A549 (cell line): ENCODE measurements at regions not wholly inside any gene's neighbourhood (a gene's known extent, or its start where the extent isn't known, plus 50 kb on each side); places are given as distances from the start of the nearest gene placed in this dataset.
"Not testable (repeated sequence)": the region's sequence is repeated elsewhere in the genome, so short reads cannot be mapped to it uniquely, and the experiment has no call there.

Experiments used
- ATAC-seq, 2 experiments: fragments of 200-7000 bp in 1 of 2; fragments of >200 bp in 1 of 2; cut with Nextera tagmentation in 1 of 2; cut with Tn5 transposase in 1 of 2; 3 replicates each; pipeline versions ENCODE4 v1.8.0 to v1.9.1; 2018 to 2020; ENCODE audit warnings: mild to moderate bottlenecking in 1 of 2, moderate library complexity in 1 of 2
- CTCF ChIA-PET: fragments of 300-600 bp; sonication (Branson Sonifier 250); formaldehyde crosslinking; extraction: SDS; loops from one replicate; lab custom pipeline; 2021; ENCODE audit warnings: antibody characterized with exemption, inconsistent platforms; lab: Yijun Ruan, JAX
- POLR2A ChIA-PET: fragments of 350-600 bp; formaldehyde crosslinking; extraction: SDS; loops from one replicate; lab custom pipeline; 2021; ENCODE audit warnings: antibody characterized with exemption, inconsistent platforms; lab: Yijun Ruan, JAX
- DNase-seq, 2 experiments: peaks; one replicate each; pipeline versions ENCODE4 v3.0.0 to v3.0.0-alpha.2; 2011 to 2016; ENCODE audit warnings: low read depth in 1 of 2, low spot score in 1 of 2
- FAIRE-seq: peaks from 2 replicates; lab custom pipeline; 2011; peaks lifted over from hg19 to GRCh38; lab: Jason Lieb, UNC
- H3K27ac ChIP-seq, 2 experiments: fragments of >200 bp; sonication (Bioruptor Twin); formaldehyde crosslinking; 3 replicates each; pipeline ENCODE4 v1.5.1; 2016 to 2017
- H3K4me1 ChIP-seq: fragments of >200 bp; sonication (Bioruptor Twin); formaldehyde crosslinking; 3 replicates; pipeline ENCODE4 v1.6.1; 2016
- H3K4me2 ChIP-seq: fragments of >200 bp; sonication (Bioruptor Twin); formaldehyde crosslinking; 3 replicates; pipeline ENCODE4 v1.6.1; 2016
- H3K4me3 ChIP-seq: fragments of >200 bp; sonication (Bioruptor Twin); formaldehyde crosslinking; 3 replicates; pipeline ENCODE4 v1.5.1; 2016
- H3K9me3 ChIP-seq: fragments of >200 bp; sonication (Bioruptor Twin); formaldehyde crosslinking; 3 replicates; pipeline ENCODE4 v1.6.1; 2016
- CBX8 ChIP-seq: fragments of 200-600 bp; sonication (generic); IDR thresholded peaks from 2 replicates; pipeline ENCODE4 v1.6.1; 2016
- CHD4 ChIP-seq: fragments of 200-600 bp; sonication (generic); IDR thresholded peaks from 2 replicates; pipeline ENCODE4 v1.6.1; 2016; ENCODE audit warnings: antibody characterized with exemption, mild to moderate bottlenecking, borderline replicate concordance
- E2F6 ChIP-seq: IDR thresholded peaks from 2 replicates; pipeline ENCODE4 v1.6.1; 2012; ENCODE audit warnings: low read depth, borderline replicate concordance
- EHF ChIP-seq: fragments of 250-450 bp; sonication (Bioruptor Pico); IDR thresholded peaks from 2 replicates; pipeline ENCODE4 v1.5.0; 2020; ENCODE audit warnings: mild to moderate bottlenecking
- EHMT2 ChIP-seq: fragments of 200-600 bp; sonication (generic); IDR thresholded peaks from 2 replicates; pipeline ENCODE4 v1.6.1; 2016; ENCODE audit warnings: antibody characterized with exemption, low read depth, mild to moderate bottlenecking, moderate library complexity
- ESRRA ChIP-seq: fragments of 150-350 bp; IDR thresholded peaks from 2 replicates; pipeline ENCODE4 v1.6.1; 2014; ENCODE audit warnings: mild to moderate bottlenecking, low read length, borderline replicate concordance
- FOSB ChIP-seq: fragments of 250-450 bp; sonication (Bioruptor Pico); IDR thresholded peaks from 2 replicates; pipeline ENCODE4 v1.5.0; 2020; ENCODE audit warnings: mild to moderate bottlenecking, moderate library complexity
- GATA3 ChIP-seq: IDR thresholded peaks from 2 replicates; pipeline ENCODE4 v1.6.1; 2012; ENCODE audit warnings: borderline replicate concordance
- HEYL ChIP-seq: fragments of 250-450 bp; sonication (Bioruptor Pico); IDR thresholded peaks from 2 replicates; pipeline ENCODE4 v1.8.0; 2021; ENCODE audit warnings: mild to moderate bottlenecking, moderate library complexity
- HMGXB4 ChIP-seq: fragments of 250-450 bp; sonication (Bioruptor Pico); IDR thresholded peaks from 2 replicates; pipeline ENCODE4 v1.5.0; 2021; ENCODE audit warnings: mild to moderate bottlenecking, moderate library complexity, borderline replicate concordance
- HOXA7 ChIP-seq: fragments of 250-450 bp; sonication (Bioruptor Pico); IDR thresholded peaks from 2 replicates; pipeline ENCODE4 v1.5.0; 2020; ENCODE audit warnings: mild to moderate bottlenecking, moderate library complexity
- HOXB13 ChIP-seq: fragments of 250-450 bp; sonication (Bioruptor Pico); IDR thresholded peaks from 2 replicates; pipeline ENCODE4 v1.5.0; 2020; ENCODE audit warnings: low read depth, mild to moderate bottlenecking, moderate library complexity
- HOXB5 ChIP-seq: fragments of 250-450 bp; sonication (Bioruptor Pico); IDR thresholded peaks from 2 replicates; pipeline ENCODE4 v1.5.0; 2020; ENCODE audit warnings: mild to moderate bottlenecking, moderate library complexity
- JUN ChIP-seq, 2 experiments: fragments of >200 bp; sonication (Bioruptor Twin); formaldehyde crosslinking; IDR thresholded peaks; 2 replicates in 1 of 2; 3 replicates in 1 of 2; pipeline ENCODE4 v1.6.1; 2016 to 2017
- MAZ ChIP-seq: fragments of 150-350 bp; IDR thresholded peaks from 2 replicates; pipeline ENCODE4 v1.6.1; 2014; ENCODE audit warnings: antibody characterized with exemption, low read depth, low read length, borderline replicate concordance
- NR3C1 ChIP-seq: fragments of >200 bp; sonication (Bioruptor Twin); formaldehyde crosslinking; IDR thresholded peaks from 3 replicates; pipeline ENCODE4 v1.6.1; 2017
- PHF8 ChIP-seq: fragments of 200-600 bp; sonication (generic); IDR thresholded peaks from 2 replicates; pipeline ENCODE4 v1.6.1; 2016; ENCODE audit warnings: low read depth, mild to moderate bottlenecking, antibody characterized with exemption, moderate library complexity, borderline replicate concordance
- POLR2A ChIP-seq: IDR thresholded peaks from 2 replicates; pipeline ENCODE4 v1.6.1; 2012; ENCODE audit warnings: mild to moderate bottlenecking, low read length
- POLR2AphosphoS2 ChIP-seq: conservative IDR thresholded peaks from 2 replicates; pipeline ENCODE4 v1.6.1; 2012; ENCODE audit warnings: low read length, improper control_type of control experiment, inconsistent platforms
- RCOR1 ChIP-seq: fragments of 150-350 bp; IDR thresholded peaks from 2 replicates; pipeline ENCODE4 v1.6.1; 2014; ENCODE audit warnings: antibody characterized with exemption, low read length, low read depth
- REST ChIP-seq: fragments of 200-600 bp; sonication (generic); IDR thresholded peaks from 2 replicates; pipeline ENCODE4 v1.6.1; 2016; ENCODE audit warnings: antibody characterized with exemption, mild to moderate bottlenecking, moderate library complexity
- RFX5 ChIP-seq: fragments of 450-650 bp; IDR thresholded peaks from 2 replicates; pipeline ENCODE4 v1.7.1; 2014; ENCODE audit warnings: antibody characterized with exemption, mild to moderate bottlenecking, moderate library complexity
- SREBF2 ChIP-seq: fragments of 450-650 bp; IDR thresholded peaks from 2 replicates; pipeline ENCODE4 v1.6.1; 2014; ENCODE audit warnings: mild to moderate bottlenecking, moderate library complexity
- TFCP2L1 ChIP-seq: fragments of 250-450 bp; sonication (Bioruptor Pico); IDR thresholded peaks from 2 replicates; pipeline ENCODE4 v1.5.0; 2021; ENCODE audit warnings: mild to moderate bottlenecking
- ZC3H11A ChIP-seq: fragments of 450-650 bp; IDR thresholded peaks from 2 replicates; pipeline ENCODE4 v1.6.1; 2014; ENCODE audit warnings: antibody characterized with exemption, mild to moderate bottlenecking
- ZNF302 ChIP-seq: fragments of 250-450 bp; sonication (Bioruptor Pico); IDR thresholded peaks from 2 replicates; pipeline ENCODE4 v1.9.0; 2021; ENCODE audit warnings: inconsistent platforms, mild to moderate bottlenecking, moderate library complexity
- WGBS: methylation state at CpG from one replicate; pipeline ENCODE4 v1.1.6; 2017; ENCODE audit errors: missing lambda C conversion rate; 5-methylcytosine and 5-hydroxymethylcytosine counted together
- TF ChIP-seq, protein P1 (sequence below): fragments of >200 bp; sonication (Bioruptor Twin); formaldehyde crosslinking; IDR thresholded peaks from 2 replicates; pipeline ENCODE4 v1.6.1; 2016
- TF ChIP-seq, protein P2 (sequence below): IDR thresholded peaks from 2 replicates; pipeline ENCODE4 v1.6.1; 2012

GRCh38 chr5:60023255-60023654 is 129.7 kb upstream of the PDE4D start:
- H3K4me1 ChIP-seq = peaks cover 7% of the 10 kb centered on the region; the same call in 2 of the 3 replicates
- H3K4me3 ChIP-seq = no peak overlapping the region
- ChIA-PET POLR2A (no interaction called here), CTCF (no interaction called here)
- H3K27ac ChIP-seq = no peak overlapping the region
- ATAC-seq (no peak), FAIRE-seq (no peak), DNase-seq (no peak)
- no peaks in the 10 kb centered on the region for H3K9me3 ChIP-seq
- no peak overlapping the region for H3K4me2 ChIP-seq
- TF ChIP-seq ZC3H11A = no peak
- TF ChIP-seq E2F6 = no peak
- no peak for TF ChIP-seq SREBF2
- TF ChIP-seq REST = no peak
- TF ChIP-seq HEYL (CRISPR knock-in tag) = no peak
- TF ChIP-seq, protein P1, sequence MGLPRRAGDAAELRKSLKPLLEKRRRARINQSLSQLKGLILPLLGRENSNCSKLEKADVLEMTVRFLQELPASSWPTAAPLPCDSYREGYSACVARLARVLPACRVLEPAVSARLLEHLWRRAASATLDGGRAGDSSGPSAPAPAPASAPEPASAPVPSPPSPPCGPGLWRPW = no peak
- no peak for TF ChIP-seq HOXA7 (CRISPR knock-in tag)
- TF ChIP-seq, all 56 proteins: peak for 0

- DNase-seq (no peak), FAIRE-seq (no peak), ATAC-seq (no peak)
- Histone ChIP-seq H3K9me3 (0 out of 3 replicates have a peak, but pooled peaks cover 6% of the 10 kb centered on the region), H3K27ac (no peak overlapping the region), H3K4me1 (no peaks in the 10 kb centered on the region), H3K4me3 (no peak overlapping the region), H3K4me2 (no peak overlapping the region)
- TF ChIP-seq POLR2A (no peak), HMGXB4 (CRISPR knock-in tag) (no peak), POLR2AphosphoS2 (no peak), GATA3 (no peak), ZNF302 (no peak), ESRRA (no peak), PHF8 (no peak)
- ChIA-PET CTCF (no interaction called here), POLR2A (no interaction called here)
These were observed 126.9 kb upstream of the PDE4D start for GRCh38 chr5:60020457-60020856.

GRCh38 chr5:60018960-60019359 is 125.4 kb upstream of the PDE4D start:
- ATAC-seq, H3K4me2 ChIP-seq, DNase-seq, H3K9me3 ChIP-seq, H3K4me3 ChIP-seq, H3K4me1 ChIP-seq, POLR2A ChIA-PET, FAIRE-seq, H3K27ac ChIP-seq, CTCF ChIA-PET: not testable (repeated sequence)
- 11% methylated on average over 1 of the region's 1 CpG for WGBS

GRCh38 chr5:60018091-60018490 is 124.6 kb upstream of the PDE4D start:
- Histone ChIP-seq H3K27ac (no peak overlapping the region), H3K4me1 (no peaks in the 10 kb centered on the region), H3K9me3 (0 out of 3 replicates have a peak, but pooled peaks cover 6% of the 10 kb centered on the region), H3K4me2 (no peak overlapping the region), H3K4me3 (no peak overlapping the region)
- DNase-seq (no peak), ATAC-seq (no peak), FAIRE-seq (no peak)
- POLR2A ChIA-PET = no interaction called here
- CTCF ChIA-PET = no interaction called here
- TF ChIP-seq, protein P2, sequence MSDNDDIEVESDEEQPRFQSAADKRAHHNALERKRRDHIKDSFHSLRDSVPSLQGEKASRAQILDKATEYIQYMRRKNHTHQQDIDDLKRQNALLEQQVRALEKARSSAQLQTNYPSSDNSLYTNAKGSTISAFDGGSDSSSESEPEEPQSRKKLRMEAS = no peak
- TF ChIP-seq FOSB (CRISPR knock-in tag) (no peak), RFX5 (no peak), HOXB13 (CRISPR knock-in tag) (no peak), CBX8 (no peak), RCOR1 (no peak), EHMT2 (no peak), MAZ (no peak), CHD4 (no peak), TFCP2L1 (no peak), EHF (CRISPR knock-in tag) (no peak), NR3C1 (no peak), HOXB5 (CRISPR knock-in tag) (no peak), JUN (IDR thresholded peaks at IDR 0.05) (no peak)
